ENCODE measurements at regions not wholly inside any gene's neighbourhood (a gene's known extent, or its start where the extent isn't known, plus 50 kb on each side); places are given as distances from the start of the nearest gene placed in this dataset.
"Not testable (repeated sequence)": the region's sequence is repeated elsewhere in the genome, so short reads cannot be mapped to it uniquely, and the experiment has no call there.

- DNase-seq, result no peak
Measured at GRCh38 chr16:49944221-49944620, 80.8 kb upstream of the CNEP1R1 start.

- no peak for DNase-seq
Measured at GRCh38 chr16:49947907-49948678, 76.9 kb upstream of the CNEP1R1 start.

- DNase-seq, result no peak
Measured at GRCh38 chr16:49951574-49952195, 73.3 kb upstream of the CNEP1R1 start.

GRCh38 chr16:49952386-49952785 is 72.6 kb upstream of the CNEP1R1 start:
- DNase-seq, result no peak

GRCh38 chr16:49953090-49953489 is 71.9 kb upstream of the CNEP1R1 start:
- no peak for DNase-seq

- DNase-seq, result no peak
Measured at GRCh38 chr16:49955858-49956257, 69.2 kb upstream of the CNEP1R1 start.

GRCh38 chr16:49956915-49957314 is 68.1 kb upstream of the CNEP1R1 start:
- no peak for DNase-seq

- no peak for DNase-seq
Measured at GRCh38 chr16:49958448-49958847, 66.6 kb upstream of the CNEP1R1 start.

- no peak for DNase-seq
Measured at GRCh38 chr16:49959552-49960277, 65.3 kb upstream of the CNEP1R1 start.

- DNase-seq, result no peak
Measured at GRCh38 chr16:49961089-49961488, 63.9 kb upstream of the CNEP1R1 start.

GRCh38 chr16:49962566-49962965 is 62.5 kb upstream of the CNEP1R1 start:
- not testable (repeated sequence) for DNase-seq

GRCh38 chr16:49964316-49964715 is 60.7 kb upstream of the CNEP1R1 start:
- no peak for DNase-seq

GRCh38 chr16:49964973-49965372 is 60.1 kb upstream of the CNEP1R1 start:
- no peak for DNase-seq

GRCh38 chr16:49967012-49967559 is 57.9 kb upstream of the CNEP1R1 start:
- DNase-seq, result no peak

- no peak for DNase-seq
Measured at GRCh38 chr16:49969091-49970030, 55.7 kb upstream of the CNEP1R1 start.

- DNase-seq, result no peak
Measured at GRCh38 chr16:49970797-49971431, 54.1 kb upstream of the CNEP1R1 start.

- DNase-seq, result no peak
Measured at GRCh38 chr16:49972280-49972679, 52.7 kb upstream of the CNEP1R1 start.

- no peak for DNase-seq
Measured at GRCh38 chr16:49972961-49973360, 52.1 kb upstream of the CNEP1R1 start.
